ENCODE measurements at regions not wholly inside any gene's neighbourhood (a gene's known extent, or its start where the extent isn't known, plus 50 kb on each side); places are given as distances from the start of the nearest gene placed in this dataset.

- TF ChIP-seq EZH2 (IDR thresholded peaks at IDR 0.05; ENCODE audit: low read length, missing control alignments) (no peak), CTCF (conservative IDR thresholded peaks at IDR 0.05 in 1 of 2, IDR thresholded peaks at IDR 0.05 in 1 of 2; ENCODE audit: low read depth in 1 of 2, low read length in 2 of 2) (no peak)
- Histone ChIP-seq H3K36me3 (ENCODE audit: control insufficient read depth, insufficient read depth, low read length) (no peaks in the 10 kb centered on the region), H3K9me3 (ENCODE audit: control insufficient read depth, insufficient read depth, low read depth, low read length) (no peaks in the 10 kb centered on the region), H2AFZ (ENCODE audit: low read length) (no peak overlapping the region), H3K4me1 (ENCODE audit: control insufficient read depth, extremely low read depth, insufficient read depth, low read length) (no peaks in the 10 kb centered on the region), H3K4me2 (ENCODE audit: extremely low read depth, insufficient read depth, low read length) (no peak overlapping the region), H3K9ac (ENCODE audit: insufficient read depth, low read length) (no peak overlapping the region), H3K27ac (ENCODE audit: insufficient read depth, low read length) (no peak overlapping the region), H3K4me3 (replicated peaks in 1 of 4; ENCODE audit: control extremely low read depth in 1 of 4, insufficient read depth in 1 of 4, low read depth in 3 of 4, low read length in 4 of 4) (no peak overlapping the region), H4K20me1 (ENCODE audit: control insufficient read depth, extremely low read depth, insufficient read depth, low read length) (no peaks in the 10 kb centered on the region), H3K27me3 (ENCODE audit: control insufficient read depth, insufficient read depth, low read length) (no peaks in the 10 kb centered on the region), H3K79me2 (ENCODE audit: control insufficient read depth, insufficient read depth, low read length) (no peaks in the 10 kb centered on the region)
- peak in 1 of 2 donors; percentile 2 for DNase-seq (ENCODE audit: low read depth in 2 of 2)
Measured at GRCh38 chr7:110609336-110609735, 481.6 kb upstream of the LRRN3 start.

- Histone ChIP-seq H2AFZ (ENCODE audit: low read length) (no peak overlapping the region), H3K4me2 (ENCODE audit: extremely low read depth, insufficient read depth, low read length) (no peak overlapping the region), H3K9me3 (ENCODE audit: control insufficient read depth, insufficient read depth, low read depth, low read length) (no peaks in the 10 kb centered on the region), H3K79me2 (ENCODE audit: control insufficient read depth, insufficient read depth, low read length) (no peaks in the 10 kb centered on the region), H3K4me1 (ENCODE audit: control insufficient read depth, extremely low read depth, insufficient read depth, low read length) (no peaks in the 10 kb centered on the region), H3K4me3 (replicated peaks in 1 of 4; ENCODE audit: control extremely low read depth in 1 of 4, insufficient read depth in 1 of 4, low read depth in 3 of 4, low read length in 4 of 4) (no peak overlapping the region), H3K9ac (ENCODE audit: insufficient read depth, low read length) (no peak overlapping the region), H3K27ac (ENCODE audit: insufficient read depth, low read length) (no peak overlapping the region), H3K27me3 (ENCODE audit: control insufficient read depth, insufficient read depth, low read length) (no peaks in the 10 kb centered on the region), H4K20me1 (ENCODE audit: control insufficient read depth, extremely low read depth, insufficient read depth, low read length) (no peaks in the 10 kb centered on the region), H3K36me3 (ENCODE audit: control insufficient read depth, insufficient read depth, low read length) (no peaks in the 10 kb centered on the region)
- no peak for TF ChIP-seq EZH2 (IDR thresholded peaks at IDR 0.05; ENCODE audit: low read length, missing control alignments)
- no peak for TF ChIP-seq CTCF (conservative IDR thresholded peaks at IDR 0.05 in 1 of 2, IDR thresholded peaks at IDR 0.05 in 1 of 2; ENCODE audit: low read depth in 1 of 2, low read length in 2 of 2)
- no peak for DNase-seq (ENCODE audit: low read depth in 2 of 2)
Measured at GRCh38 chr7:110612680-110613079, 478.2 kb upstream of the LRRN3 start.

Measured in fibroblast of lung (primary cell).